OCI-LY1 (cell line): ENCODE measurements at regions not wholly inside any gene's neighbourhood (a gene's known extent, or its start where the extent isn't known, plus 50 kb on each side); places are given as distances from the start of the nearest gene placed in this dataset.

Source experiments
- H2AFZ ChIP-seq: fragments of 200-600 bp; sonication (generic), shearing (Covaris generic); 2 replicates; pipeline ENCODE4 v1.6.0; 2014; ENCODE audit warnings: antibody characterized with exemption, mild to moderate bottlenecking, low read length
- H3F3A ChIP-seq: fragments of 200-600 bp; sonication (generic), shearing (Covaris generic); 2 replicates; pipeline ENCODE4 v1.6.0; 2014; ENCODE audit warnings: mild to moderate bottlenecking, antibody characterized with exemption, low read length, moderate library complexity; ENCODE audit not compliant: insufficient read depth
- H3K27ac ChIP-seq: fragments of 200-600 bp; sonication (generic); 2 replicates; pipeline ENCODE4 v1.5.1; 2014; ENCODE audit warnings: low read length, mixed run types, mild to moderate bottlenecking, low read depth; ENCODE audit not compliant: poor library complexity, severe bottlenecking
- H3K27me3 ChIP-seq: fragments of 200-600 bp; sonication (generic); 2 replicates; pipeline ENCODE4 v1.6.0; 2014; ENCODE audit warnings: antibody characterized with exemption, mild to moderate bottlenecking, low read length, moderate library complexity; ENCODE audit not compliant: insufficient read depth
- H3K36me3 ChIP-seq: fragments of 200-600 bp; sonication (generic); 2 replicates; pipeline ENCODE4 v1.6.1; 2014; ENCODE audit warnings: mild to moderate bottlenecking, antibody characterized with exemption, low read length, moderate library complexity, mixed read lengths; ENCODE audit not compliant: insufficient read depth
- H3K4me1 ChIP-seq: fragments of 200-600 bp; sonication (generic); 2 replicates; pipeline ENCODE4 v1.5.1; 2014; ENCODE audit warnings: mild to moderate bottlenecking, low read length, moderate library complexity; ENCODE audit not compliant: insufficient read depth, severe bottlenecking
- H3K4me2 ChIP-seq: fragments of 200-600 bp; sonication (generic), shearing (Covaris generic); 2 replicates; pipeline ENCODE4 v1.6.1; 2014; ENCODE audit warnings: low read length
- H3K4me3 ChIP-seq: fragments of 200-600 bp; sonication (generic); 2 replicates; pipeline ENCODE4 v1.5.1; 2014; ENCODE audit warnings: low read length, low read depth, mild to moderate bottlenecking, mixed read lengths; ENCODE audit not compliant: poor library complexity, severe bottlenecking
- H3K79me2 ChIP-seq: fragments of 200-600 bp; shearing (Covaris generic); 2 replicates; pipeline ENCODE4 v1.6.1; 2016; ENCODE audit warnings: mixed run types, low read length, mixed read lengths; ENCODE audit not compliant: insufficient read depth
- H3K9ac ChIP-seq: fragments of 200-600 bp; sonication (generic), shearing (Covaris generic); 2 replicates; pipeline ENCODE4 v1.6.1; 2014; ENCODE audit warnings: mild to moderate bottlenecking, low read length, mixed read lengths
- H3K9me2 ChIP-seq: fragments of 200-600 bp; sonication (generic), shearing (Covaris generic); 2 replicates; pipeline ENCODE4 v1.6.1; 2014; ENCODE audit warnings: low read depth, mild to moderate bottlenecking, low read length, mixed read lengths
- H3K9me3 ChIP-seq: fragments of 200-600 bp; shearing (Covaris generic); 2 replicates; pipeline ENCODE4 v1.6.1; 2014; ENCODE audit warnings: low read length, mixed read lengths
- H4K20me1 ChIP-seq: fragments of 200-600 bp; sonication (generic), shearing (Covaris generic); 2 replicates; pipeline ENCODE4 v1.6.0; 2016; ENCODE audit warnings: mild to moderate bottlenecking, low read length; ENCODE audit not compliant: insufficient read depth
- EZH2 ChIP-seq: fragments of 200-600 bp; sonication (generic), shearing (Covaris generic); IDR thresholded peaks from 2 replicates; pipeline ENCODE4 v1.8.0; 2017; ENCODE audit warnings: borderline replicate concordance, mixed run types, mild to moderate bottlenecking, antibody characterized with exemption, low read length, moderate library complexity, mixed read lengths
- TF ChIP-seq, protein P1 (sequence below): fragments of 200-600 bp; sonication (generic), shearing (Covaris generic); IDR thresholded peaks from 2 replicates; pipeline ENCODE4 v1.5.1; 2017; ENCODE audit warnings: mild to moderate bottlenecking, antibody characterized with exemption, low read length, moderate library complexity, mixed read lengths

DNA sequence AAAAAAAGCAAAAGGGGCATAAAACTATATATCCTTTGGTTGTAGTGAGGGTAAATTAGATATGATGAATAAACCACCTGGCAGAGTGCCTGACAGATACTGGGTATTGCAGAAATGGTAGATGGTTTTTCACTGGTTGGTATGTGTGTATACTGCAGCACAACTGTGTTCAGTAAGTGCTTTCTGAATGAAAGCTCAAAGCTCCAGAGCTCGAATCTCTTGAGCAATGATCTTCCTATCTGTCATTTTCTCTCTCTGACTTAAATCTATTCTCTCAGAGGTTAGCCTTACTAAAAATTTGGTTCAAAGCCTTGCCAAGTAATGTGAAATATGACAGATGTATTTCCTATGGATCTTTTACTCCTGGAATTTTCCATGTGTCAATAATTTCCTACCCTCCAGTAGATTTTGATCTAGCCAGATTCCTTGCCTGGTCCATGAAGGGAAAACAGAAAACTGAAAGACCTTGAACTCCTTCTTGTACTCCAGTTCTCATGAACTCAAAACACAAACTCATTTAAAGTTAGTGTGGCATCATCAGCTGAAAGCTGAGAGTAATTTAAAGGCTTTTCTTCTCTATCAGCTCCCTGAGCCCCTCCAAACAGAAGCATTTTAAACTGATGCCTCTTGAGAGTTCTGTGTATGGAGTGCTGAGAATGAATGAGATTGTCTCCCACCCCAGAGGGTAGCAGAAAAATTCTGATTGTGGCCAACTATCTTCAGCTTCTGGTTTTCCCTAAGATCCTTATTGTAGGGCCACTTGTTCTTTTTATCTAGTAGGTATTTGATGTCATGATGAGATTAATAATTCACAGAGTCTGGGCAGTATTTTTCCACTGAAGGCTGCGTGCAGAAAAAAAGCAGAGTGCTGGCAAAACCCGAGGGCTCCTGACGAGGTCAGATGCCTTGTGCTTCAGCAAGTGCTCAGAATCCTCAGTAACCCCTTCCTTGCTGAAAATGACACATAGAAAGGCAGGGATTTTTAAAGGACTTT is 363.4 kb upstream of the BOD1L1 start:
- Histone ChIP-seq H3K4me1 (no peaks in the 10 kb centered on the region), H3K9me3 (no peaks in the 10 kb centered on the region), H3K79me2 (no peaks in the 10 kb centered on the region), H3K27me3 (no peaks in the 10 kb centered on the region), H3K27ac (no peak overlapping the region), H3K9me2 (no peaks in the 10 kb centered on the region), H3K4me2 (no peak overlapping the region), H3F3A (no peaks in the 10 kb centered on the region), H3K36me3 (no peaks in the 10 kb centered on the region), H2AFZ (no peak overlapping the region), H4K20me1 (no peaks in the 10 kb centered on the region), H3K9ac (no peak overlapping the region), H3K4me3 (no peak overlapping the region)
- TF ChIP-seq, protein P1, sequence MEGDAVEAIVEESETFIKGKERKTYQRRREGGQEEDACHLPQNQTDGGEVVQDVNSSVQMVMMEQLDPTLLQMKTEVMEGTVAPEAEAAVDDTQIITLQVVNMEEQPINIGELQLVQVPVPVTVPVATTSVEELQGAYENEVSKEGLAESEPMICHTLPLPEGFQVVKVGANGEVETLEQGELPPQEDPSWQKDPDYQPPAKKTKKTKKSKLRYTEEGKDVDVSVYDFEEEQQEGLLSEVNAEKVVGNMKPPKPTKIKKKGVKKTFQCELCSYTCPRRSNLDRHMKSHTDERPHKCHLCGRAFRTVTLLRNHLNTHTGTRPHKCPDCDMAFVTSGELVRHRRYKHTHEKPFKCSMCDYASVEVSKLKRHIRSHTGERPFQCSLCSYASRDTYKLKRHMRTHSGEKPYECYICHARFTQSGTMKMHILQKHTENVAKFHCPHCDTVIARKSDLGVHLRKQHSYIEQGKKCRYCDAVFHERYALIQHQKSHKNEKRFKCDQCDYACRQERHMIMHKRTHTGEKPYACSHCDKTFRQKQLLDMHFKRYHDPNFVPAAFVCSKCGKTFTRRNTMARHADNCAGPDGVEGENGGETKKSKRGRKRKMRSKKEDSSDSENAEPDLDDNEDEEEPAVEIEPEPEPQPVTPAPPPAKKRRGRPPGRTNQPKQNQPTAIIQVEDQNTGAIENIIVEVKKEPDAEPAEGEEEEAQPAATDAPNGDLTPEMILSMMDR: no peak
- no peak for TF ChIP-seq EZH2

DNA sequence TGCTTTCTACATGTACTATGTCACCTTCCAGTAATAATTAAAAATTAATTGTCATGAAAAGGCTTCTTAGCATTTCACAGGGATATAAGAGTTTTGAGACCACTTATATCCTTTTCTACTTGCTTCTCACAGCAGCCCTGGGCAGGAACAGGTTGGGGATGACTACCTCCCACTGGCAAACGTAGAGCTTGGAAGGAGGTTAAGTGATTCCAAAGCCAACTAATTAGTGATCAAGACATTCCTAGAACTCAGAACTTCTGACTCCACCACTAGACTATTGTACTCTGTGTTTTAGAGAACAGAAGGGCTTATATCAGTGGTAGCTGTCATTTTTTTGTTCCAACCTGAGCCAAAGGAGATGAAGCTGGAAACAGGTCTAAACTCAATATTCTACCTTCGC is 364.5 kb upstream of the BOD1L1 start:
- no peak for TF ChIP-seq EZH2
- TF ChIP-seq, protein P1: no peak
- no peaks in the 10 kb centered on the region for H3K9me2 ChIP-seq
- no peak overlapping the region for H2AFZ ChIP-seq
- no peaks in the 10 kb centered on the region for H3K79me2 ChIP-seq
- no peaks in the 10 kb centered on the region for H3K36me3 ChIP-seq
- no peaks in the 10 kb centered on the region for H3F3A ChIP-seq
- no peaks in the 10 kb centered on the region for H3K4me1 ChIP-seq
- H3K27ac ChIP-seq: no peak overlapping the region
- H3K27me3 ChIP-seq: no peaks in the 10 kb centered on the region
- H3K9ac ChIP-seq: no peak overlapping the region
- no peaks in the 10 kb centered on the region for H3K9me3 ChIP-seq
- H3K4me2 ChIP-seq: no peak overlapping the region
- H4K20me1 ChIP-seq: no peaks in the 10 kb centered on the region
- no peak overlapping the region for H3K4me3 ChIP-seq

DNA sequence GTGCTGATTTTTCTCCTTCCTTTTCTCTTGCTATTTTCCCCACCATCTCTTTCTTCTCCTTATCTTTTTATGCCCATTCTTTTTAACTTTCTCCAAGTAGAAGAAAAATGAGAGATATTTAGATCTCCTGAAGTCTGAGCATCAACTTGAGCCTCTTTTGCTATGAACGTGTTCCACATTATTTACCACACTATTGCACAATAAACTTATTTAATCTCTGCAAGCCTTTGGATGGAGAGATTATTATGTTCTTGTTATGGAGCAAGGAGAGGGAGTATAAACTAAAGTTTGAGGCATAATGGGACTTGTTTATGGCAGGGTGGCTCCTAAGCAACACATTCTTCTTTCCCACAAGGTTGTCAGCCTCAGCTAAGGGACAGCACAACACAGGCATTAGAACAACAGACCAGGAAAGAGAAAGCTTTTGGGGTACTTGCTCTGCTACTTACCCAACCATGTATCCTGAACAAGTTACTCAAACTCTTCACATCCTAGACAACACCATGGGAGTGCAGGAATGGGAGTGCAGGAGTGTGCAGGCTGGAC is 365.5 kb upstream of the BOD1L1 start:
- no peaks in the 10 kb centered on the region for H3F3A ChIP-seq
- H3K36me3 ChIP-seq: no peaks in the 10 kb centered on the region
- H3K27ac ChIP-seq: no peak overlapping the region
- no peaks in the 10 kb centered on the region for H3K27me3 ChIP-seq
- no peaks in the 10 kb centered on the region for H3K9me3 ChIP-seq
- no peaks in the 10 kb centered on the region for H3K4me1 ChIP-seq
- no peaks in the 10 kb centered on the region for H3K9me2 ChIP-seq
- no peaks in the 10 kb centered on the region for H3K79me2 ChIP-seq
- no peaks in the 10 kb centered on the region for H4K20me1 ChIP-seq
- no peak overlapping the region for H3K4me3 ChIP-seq
- no peak overlapping the region for H2AFZ ChIP-seq
- H3K4me2 ChIP-seq: no peak overlapping the region
- no peak overlapping the region for H3K9ac ChIP-seq
- TF ChIP-seq, protein P1: no peak
- TF ChIP-seq EZH2: no peak
